Effector memory CD4-positive, alpha-beta T cell (primary cell): ENCODE measurements at regions not wholly inside any gene's neighbourhood (a gene's known extent, or its start where the extent isn't known, plus 50 kb on each side); places are given as distances from the start of the nearest gene placed in this dataset.
"Not testable (repeated sequence)": the region's sequence is repeated elsewhere in the genome, so short reads cannot be mapped to it uniquely, and the experiment has no call there.

Experiments used
- DNase-seq, 3 donors: peaks; one replicate each; pipeline ENCODE4 v3.0.0-alpha.2; 2020
- H3K27ac ChIP-seq: 2 replicates; pipeline ENCODE4 v1.7.0; 2013; ENCODE audit warnings: mild to moderate bottlenecking, low read length, moderate library complexity; ENCODE audit not compliant: insufficient read depth, poor library complexity, severe bottlenecking
- H3K27me3 ChIP-seq: replicated peaks from 2 replicates; pipeline ENCODE4 v1.7.0; 2013; ENCODE audit warnings: mild to moderate bottlenecking, low read length; ENCODE audit not compliant: insufficient read depth, control insufficient read depth, poor library complexity, severe bottlenecking
- H3K36me3 ChIP-seq: 2 replicates; pipeline ENCODE4 v1.7.0; 2013; ENCODE audit warnings: mild to moderate bottlenecking, low read length, moderate library complexity; ENCODE audit not compliant: control insufficient read depth, insufficient read depth
- H3K4me1 ChIP-seq: 2 replicates; pipeline ENCODE4 v1.7.0; 2013; ENCODE audit warnings: low read length, mild to moderate bottlenecking; ENCODE audit not compliant: control insufficient read depth, insufficient read depth, poor library complexity, severe bottlenecking
- H3K4me3 ChIP-seq: 2 replicates; pipeline ENCODE4 v1.7.0; 2013; ENCODE audit warnings: low read length, low read depth, mild to moderate bottlenecking; ENCODE audit not compliant: insufficient read depth, poor library complexity, severe bottlenecking
- H3K9me3 ChIP-seq: 2 replicates; pipeline ENCODE4 v1.7.0; 2013; ENCODE audit warnings: mild to moderate bottlenecking, low read length, moderate library complexity; ENCODE audit not compliant: control insufficient read depth

GRCh38 chr13:22862478-22862877 lies 318.3 kb upstream of the SGCG start:
- H3K4me1 ChIP-seq = no peaks in the 10 kb centered on the region
- no peak overlapping the region for H3K27ac ChIP-seq

GRCh38 chr13:22866221-22866620 lies 314.6 kb upstream of the SGCG start:
- H3K9me3 ChIP-seq = no peaks in the 10 kb centered on the region
- H3K4me1 ChIP-seq = no peaks in the 10 kb centered on the region
- no peak overlapping the region for H3K4me3 ChIP-seq
- H3K27me3 ChIP-seq = no peaks in the 10 kb centered on the region
- no peaks in the 10 kb centered on the region for H3K36me3 ChIP-seq
- no peak overlapping the region for H3K27ac ChIP-seq
- no peak for DNase-seq

More at GRCh38 chr13:22862478-22862877, 318.3 kb upstream of the SGCG start:
- Histone ChIP-seq H3K27me3 (no peaks in the 10 kb centered on the region), H3K36me3 (no peaks in the 10 kb centered on the region), H3K4me3 (no peak overlapping the region), H3K9me3 (no peaks in the 10 kb centered on the region)
- no peak for DNase-seq

- Histone ChIP-seq H3K4me1 (no peaks in the 10 kb centered on the region), H3K9me3 (no peaks in the 10 kb centered on the region), H3K4me3 (no peak overlapping the region), H3K27ac (no peak overlapping the region), H3K36me3 (no peaks in the 10 kb centered on the region), H3K27me3 (no peaks in the 10 kb centered on the region)
- DNase-seq = no peak
These were observed 309.5 kb upstream of the SGCG start for GRCh38 chr13:22871231-22871630.

GRCh38 chr13:22874839-22875238 lies 305.9 kb upstream of the SGCG start:
- H3K27me3 ChIP-seq = no peaks in the 10 kb centered on the region
- H3K27ac ChIP-seq = no peak overlapping the region
- no peaks in the 10 kb centered on the region for H3K9me3 ChIP-seq
- no peaks in the 10 kb centered on the region for H3K36me3 ChIP-seq
- no peaks in the 10 kb centered on the region for H3K4me1 ChIP-seq
- no peak overlapping the region for H3K4me3 ChIP-seq
- no peak for DNase-seq

- Histone ChIP-seq H3K4me3 (no peak overlapping the region), H3K27ac (no peak overlapping the region)
- no peak for DNase-seq
These were observed 303.4 kb upstream of the SGCG start for GRCh38 chr13:22877421-22877820.

GRCh38 chr13:22880741-22881720 lies 299.7 kb upstream of the SGCG start:
- H3K27ac ChIP-seq = no peak overlapping the region
- H3K4me3 ChIP-seq = no peak overlapping the region
- H3K9me3 ChIP-seq = no peaks in the 10 kb centered on the region
- H3K4me1 ChIP-seq = no peaks in the 10 kb centered on the region
- no peak for DNase-seq
- no peaks in the 10 kb centered on the region for H3K36me3 ChIP-seq
- H3K27me3 ChIP-seq = no peaks in the 10 kb centered on the region

More at GRCh38 chr13:22877421-22877820, 303.4 kb upstream of the SGCG start:
- no peaks in the 10 kb centered on the region for H3K27me3 ChIP-seq
- no peaks in the 10 kb centered on the region for H3K9me3 ChIP-seq
- no peaks in the 10 kb centered on the region for H3K4me1 ChIP-seq
- no peaks in the 10 kb centered on the region for H3K36me3 ChIP-seq

- not testable (repeated sequence) for H3K27ac ChIP-seq, DNase-seq, H3K4me1 ChIP-seq, H3K36me3 ChIP-seq, H3K9me3 ChIP-seq, H3K27me3 ChIP-seq, H3K4me3 ChIP-seq
These were observed 298.8 kb upstream of the SGCG start for GRCh38 chr13:22881721-22882608.

- Histone ChIP-seq H3K4me1 (no peaks in the 10 kb centered on the region), H3K9me3 (no peaks in the 10 kb centered on the region), H3K4me3 (no peak overlapping the region), H3K36me3 (no peaks in the 10 kb centered on the region), H3K27me3 (no peaks in the 10 kb centered on the region), H3K27ac (no peak overlapping the region)
- DNase-seq = no peak
These were observed 297.4 kb upstream of the SGCG start for GRCh38 chr13:22883262-22883840.

- Histone ChIP-seq H3K4me1 (no peaks in the 10 kb centered on the region), H3K36me3 (no peaks in the 10 kb centered on the region), H3K27ac (no peak overlapping the region), H3K4me3 (no peak overlapping the region), H3K27me3 (no peaks in the 10 kb centered on the region), H3K9me3 (no peaks in the 10 kb centered on the region)
- DNase-seq = no peak
These were observed 296.8 kb upstream of the SGCG start for GRCh38 chr13:22883956-22884355.
